HL-60 (cell line): ENCODE measurements at regions not wholly inside any gene's neighbourhood (a gene's known extent, or its start where the extent isn't known, plus 50 kb on each side); places are given as distances from the start of the nearest gene placed in this dataset.

Experiments
- DNase-seq, 2 experiments: peaks; one replicate each; pipeline ENCODE4 v3.0.0-alpha.2; 2010 to 2020; ENCODE audit warnings: low read depth in 1 of 2, low spot score in 1 of 2
- H3K27ac ChIP-seq: fragments of 250-450 bp; sonication (Bioruptor Pico); replicated peaks from 2 replicates; pipeline ENCODE4 v1.5.1; 2020; ENCODE audit warnings: mild to moderate bottlenecking, moderate library complexity
- H3K27me3 ChIP-seq: fragments of 250-450 bp; sonication (Bioruptor Pico); 2 replicates; pipeline ENCODE4 v1.5.1; 2021; ENCODE audit warnings: mild to moderate bottlenecking, moderate library complexity; ENCODE audit not compliant: insufficient read depth, poor library complexity, severe bottlenecking
- H3K4me3 ChIP-seq: replicated peaks from 2 replicates; pipeline ENCODE4 v1.5.1; 2011; ENCODE audit warnings: mild to moderate bottlenecking, control low read depth, low read length; ENCODE audit not compliant: insufficient read depth
- CTCF ChIP-seq: IDR thresholded peaks from one replicate; pipeline ENCODE4 v1.5.1; 2011; ENCODE audit warnings: low read length, control low read depth, inconsistent platforms; ENCODE audit not compliant: insufficient read depth
- GABPA ChIP-seq: IDR thresholded peaks from 2 replicates; pipeline ENCODE4 v1.6.1; 2012; ENCODE audit warnings: low read depth
- POLR2AphosphoS5 ChIP-seq: IDR thresholded peaks from 2 replicates; pipeline ENCODE4 v1.6.1; 2012; ENCODE audit warnings: low read depth
- SPI1 ChIP-seq: IDR thresholded peaks from 2 replicates; pipeline ENCODE4 v1.6.1; 2012; ENCODE audit warnings: low read depth, mild to moderate bottlenecking, borderline replicate concordance
- TF ChIP-seq, protein P1 (sequence below): IDR thresholded peaks from 2 replicates; pipeline ENCODE4 v1.6.1; 2012; ENCODE audit warnings: low read depth; ENCODE audit not compliant: insufficient replicate concordance

DNA sequence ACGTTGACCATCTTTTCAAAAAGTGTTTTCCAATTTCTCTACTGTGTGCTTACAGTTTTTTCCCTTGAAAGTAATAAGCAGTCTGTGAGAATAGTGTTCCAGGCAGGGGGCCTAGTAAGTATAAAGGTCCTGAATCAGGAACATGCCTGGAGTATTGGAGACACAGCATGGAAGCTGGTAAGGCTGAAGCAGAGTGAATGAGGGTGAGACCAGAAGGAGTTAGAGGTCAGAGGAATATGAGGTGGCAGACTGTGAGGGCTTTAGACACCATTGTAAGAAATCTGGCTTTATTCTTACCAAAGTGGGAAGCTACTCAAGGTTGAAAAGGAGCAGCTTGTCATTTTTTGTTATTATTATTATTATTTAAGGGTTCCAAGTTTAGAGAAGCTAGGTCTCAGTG, 107.4 kb downstream of the CT47B1 start:
- no peak for DNase-seq
- no peak for TF ChIP-seq SPI1
- H3K4me3 ChIP-seq: no peak overlapping the region
- H3K27me3 ChIP-seq: no peaks in the 10 kb centered on the region
- H3K27ac ChIP-seq: no peak overlapping the region

GRCh38 chrX:120763269-120763668, 112.4 kb downstream of the CT47B1 start:
- H3K4me3 ChIP-seq: no peak overlapping the region
- no peak for DNase-seq
- TF ChIP-seq POLR2AphosphoS5 (no peak), SPI1 (no peak), GABPA (no peak), CTCF (no peak)
- TF ChIP-seq, protein P1, sequence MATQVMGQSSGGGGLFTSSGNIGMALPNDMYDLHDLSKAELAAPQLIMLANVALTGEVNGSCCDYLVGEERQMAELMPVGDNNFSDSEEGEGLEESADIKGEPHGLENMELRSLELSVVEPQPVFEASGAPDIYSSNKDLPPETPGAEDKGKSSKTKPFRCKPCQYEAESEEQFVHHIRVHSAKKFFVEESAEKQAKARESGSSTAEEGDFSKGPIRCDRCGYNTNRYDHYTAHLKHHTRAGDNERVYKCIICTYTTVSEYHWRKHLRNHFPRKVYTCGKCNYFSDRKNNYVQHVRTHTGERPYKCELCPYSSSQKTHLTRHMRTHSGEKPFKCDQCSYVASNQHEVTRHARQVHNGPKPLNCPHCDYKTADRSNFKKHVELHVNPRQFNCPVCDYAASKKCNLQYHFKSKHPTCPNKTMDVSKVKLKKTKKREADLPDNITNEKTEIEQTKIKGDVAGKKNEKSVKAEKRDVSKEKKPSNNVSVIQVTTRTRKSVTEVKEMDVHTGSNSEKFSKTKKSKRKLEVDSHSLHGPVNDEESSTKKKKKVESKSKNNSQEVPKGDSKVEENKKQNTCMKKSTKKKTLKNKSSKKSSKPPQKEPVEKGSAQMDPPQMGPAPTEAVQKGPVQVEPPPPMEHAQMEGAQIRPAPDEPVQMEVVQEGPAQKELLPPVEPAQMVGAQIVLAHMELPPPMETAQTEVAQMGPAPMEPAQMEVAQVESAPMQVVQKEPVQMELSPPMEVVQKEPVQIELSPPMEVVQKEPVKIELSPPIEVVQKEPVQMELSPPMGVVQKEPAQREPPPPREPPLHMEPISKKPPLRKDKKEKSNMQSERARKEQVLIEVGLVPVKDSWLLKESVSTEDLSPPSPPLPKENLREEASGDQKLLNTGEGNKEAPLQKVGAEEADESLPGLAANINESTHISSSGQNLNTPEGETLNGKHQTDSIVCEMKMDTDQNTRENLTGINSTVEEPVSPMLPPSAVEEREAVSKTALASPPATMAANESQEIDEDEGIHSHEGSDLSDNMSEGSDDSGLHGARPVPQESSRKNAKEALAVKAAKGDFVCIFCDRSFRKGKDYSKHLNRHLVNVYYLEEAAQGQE: no peak
- H3K27me3 ChIP-seq: no peaks in the 10 kb centered on the region
- H3K27ac ChIP-seq: no peak overlapping the region

DNA sequence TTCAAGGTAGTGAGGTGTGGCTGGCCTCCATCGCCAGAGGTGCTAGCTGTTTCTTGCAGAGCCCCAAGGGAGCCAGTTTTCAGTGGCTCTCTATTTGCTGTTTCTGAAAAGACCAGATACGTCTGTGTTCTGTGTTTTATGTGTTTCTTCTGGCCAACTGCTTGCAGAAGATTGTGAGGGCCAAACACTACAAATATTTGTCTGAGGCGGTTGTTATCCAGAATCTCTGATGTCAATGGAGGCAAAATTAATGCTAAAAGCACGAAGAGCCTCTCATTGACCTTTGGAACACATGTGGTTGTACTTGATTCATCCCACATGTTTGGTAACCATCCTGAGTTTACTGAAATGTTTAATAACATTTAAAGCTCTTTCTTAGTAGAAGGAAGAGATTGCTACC, 113.9 kb downstream of the CT47B1 start:
- H3K27me3 ChIP-seq: no peaks in the 10 kb centered on the region
- no peak overlapping the region for H3K27ac ChIP-seq
- no peak overlapping the region for H3K4me3 ChIP-seq
- no peak for TF ChIP-seq POLR2AphosphoS5
- no peak for TF ChIP-seq GABPA
- no peak for TF ChIP-seq SPI1
- DNase-seq: no peak

GRCh38 chrX:120759685-120760084, 116.0 kb downstream of the CT47B1 start:
- no peaks in the 10 kb centered on the region for H3K27me3 ChIP-seq
- H3K4me3 ChIP-seq: no peak overlapping the region
- no peak for DNase-seq
- no peak overlapping the region for H3K27ac ChIP-seq
- TF ChIP-seq POLR2AphosphoS5 (no peak), SPI1 (no peak), CTCF (no peak), GABPA (no peak)
- TF ChIP-seq, protein P1: no peak
